GM03348 (cell line): ENCODE measurements at regions not wholly inside any gene's neighbourhood (a gene's known extent, or its start where the extent isn't known, plus 50 kb on each side); places are given as distances from the start of the nearest gene placed in this dataset.

Source experiments
- DNase-seq: peaks from one replicate; pipeline ENCODE4 v3.0.0; 2012; ENCODE audit warnings: low spot score

GRCh38 chr2:176679061-176679669 lies 409.9 kb downstream of the MTX2 start:
- no peak for DNase-seq

DNA sequence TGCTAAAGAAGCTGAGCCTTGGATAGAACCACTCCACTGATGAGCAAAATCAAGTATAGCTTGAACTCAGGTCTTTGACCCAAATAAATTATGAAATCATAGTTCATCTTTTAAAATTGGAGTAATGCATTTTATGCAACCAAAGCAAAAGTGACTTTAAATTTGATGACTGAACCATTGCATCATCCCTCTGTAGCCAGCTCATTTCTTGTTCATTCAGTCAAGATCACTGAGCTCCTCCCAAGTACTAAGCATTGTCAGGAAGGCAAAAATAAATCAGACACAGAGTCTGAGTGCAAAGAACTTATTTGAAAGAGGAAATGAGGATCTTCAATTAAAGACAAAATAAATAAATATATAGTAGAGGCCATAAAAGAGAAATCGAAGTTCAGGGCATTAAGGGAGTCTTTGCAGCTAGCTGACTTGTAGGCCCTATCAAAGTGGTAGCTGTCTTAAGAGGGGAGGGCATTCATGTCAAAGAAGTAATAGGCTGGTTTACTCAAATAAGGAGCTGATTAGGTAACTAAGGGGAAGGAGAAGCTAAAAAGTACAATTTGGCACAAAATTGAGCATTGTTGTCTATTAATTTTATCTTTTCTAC lies 411.8 kb downstream of the MTX2 start:
- DNase-seq = peak; percentile 22

GRCh38 chr2:176681584-176682115 lies 412.4 kb downstream of the MTX2 start:
- DNase-seq = no peak

DNA sequence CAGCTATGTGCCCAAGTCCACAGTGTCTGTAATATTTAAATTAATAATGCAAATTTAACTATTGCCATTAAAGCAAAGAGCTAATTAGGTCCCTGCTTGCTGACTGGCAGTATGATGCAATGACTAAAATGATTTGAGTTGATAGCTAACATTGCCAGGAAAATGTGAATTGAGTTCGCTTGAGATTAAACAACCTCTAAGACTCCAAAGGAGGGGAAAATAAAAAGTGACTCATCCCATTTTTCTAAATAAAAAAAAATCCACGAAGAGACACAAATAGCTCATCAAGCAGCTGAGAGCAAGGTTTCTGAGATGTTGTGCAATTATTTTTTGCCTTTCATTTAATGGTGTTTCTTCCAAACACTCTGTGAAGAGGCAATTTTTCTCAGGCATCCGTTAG lies 413.0 kb downstream of the MTX2 start:
- peak; percentile 52 for DNase-seq

GRCh38 chr2:176683618-176684111 lies 414.4 kb downstream of the MTX2 start:
- no peak for DNase-seq

GRCh38 chr2:176685908-176686307 lies 416.7 kb downstream of the MTX2 start:
- DNase-seq = no peak

GRCh38 chr2:176686328-176686727 lies 417.1 kb downstream of the MTX2 start:
- no peak for DNase-seq

DNA sequence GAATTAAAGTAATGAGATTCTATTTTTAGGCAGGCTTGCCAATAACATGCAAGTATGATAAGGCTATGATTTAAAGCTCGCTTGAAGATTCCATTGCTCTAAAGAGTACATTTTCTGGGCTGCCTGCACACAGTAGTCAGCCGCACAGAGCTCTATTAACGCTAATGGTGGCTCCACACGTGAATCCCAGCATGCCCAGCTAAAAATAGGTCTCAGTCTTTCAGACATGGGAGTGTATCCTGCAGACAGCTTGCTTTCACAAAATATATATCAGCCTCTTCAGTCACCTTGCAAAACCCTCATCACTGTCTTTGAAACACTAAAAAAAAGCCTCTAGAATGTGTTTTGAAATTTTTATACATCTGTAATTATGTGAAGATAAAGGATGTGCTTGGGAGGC lies 418.1 kb downstream of the MTX2 start:
- no peak for DNase-seq

- DNase-seq = no peak
These were observed 418.7 kb downstream of the MTX2 start for GRCh38 chr2:176687944-176688343.

- DNase-seq = no peak
These were observed 420.5 kb downstream of the MTX2 start for GRCh38 chr2:176689711-176690110.

GRCh38 chr2:176691471-176691870 lies 422.2 kb downstream of the MTX2 start:
- DNase-seq = no peak

DNA sequence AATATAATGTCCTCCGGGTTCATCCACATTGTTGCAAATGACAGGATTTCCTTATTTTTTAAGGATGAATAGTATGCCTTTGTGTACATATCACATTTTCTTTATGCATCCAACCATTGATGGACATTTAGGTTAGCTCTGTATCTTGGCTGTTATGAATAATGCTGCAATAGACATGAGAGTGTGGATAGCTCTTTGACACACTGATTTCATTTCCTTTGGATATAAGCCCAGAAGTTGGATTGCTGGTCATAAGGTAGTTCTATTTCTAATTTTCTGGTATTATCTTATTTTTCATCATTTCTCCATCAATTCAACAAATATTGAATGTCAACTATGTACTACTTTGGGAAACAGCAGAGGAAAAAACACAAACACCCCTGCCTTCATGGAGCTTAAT lies 423.3 kb downstream of the MTX2 start:
- no peak for DNase-seq

DNA sequence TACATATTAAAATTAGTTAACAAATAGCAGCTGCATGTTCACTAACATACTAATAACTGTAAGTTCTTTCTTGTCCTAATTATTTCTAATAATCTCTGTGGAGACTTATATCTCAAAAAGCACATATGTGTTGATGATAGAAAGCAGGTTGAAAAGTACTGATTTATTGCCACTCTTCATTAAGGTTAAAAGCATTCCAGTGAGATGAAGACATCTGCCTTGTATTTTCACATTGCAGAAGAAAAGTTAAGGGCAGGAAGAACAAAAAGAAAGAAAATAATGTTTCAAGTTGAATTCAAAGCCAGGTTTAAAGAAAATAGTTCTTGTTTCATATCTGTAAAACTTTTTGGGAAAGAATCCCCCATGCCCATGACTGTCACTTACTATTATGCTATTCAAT lies 429.9 kb downstream of the MTX2 start:
- DNase-seq = no peak

- DNase-seq = no peak
These were observed 430.4 kb downstream of the MTX2 start for GRCh38 chr2:176699644-176700043.

- no peak for DNase-seq
These were observed 432.9 kb downstream of the MTX2 start for GRCh38 chr2:176702131-176702530.

DNA sequence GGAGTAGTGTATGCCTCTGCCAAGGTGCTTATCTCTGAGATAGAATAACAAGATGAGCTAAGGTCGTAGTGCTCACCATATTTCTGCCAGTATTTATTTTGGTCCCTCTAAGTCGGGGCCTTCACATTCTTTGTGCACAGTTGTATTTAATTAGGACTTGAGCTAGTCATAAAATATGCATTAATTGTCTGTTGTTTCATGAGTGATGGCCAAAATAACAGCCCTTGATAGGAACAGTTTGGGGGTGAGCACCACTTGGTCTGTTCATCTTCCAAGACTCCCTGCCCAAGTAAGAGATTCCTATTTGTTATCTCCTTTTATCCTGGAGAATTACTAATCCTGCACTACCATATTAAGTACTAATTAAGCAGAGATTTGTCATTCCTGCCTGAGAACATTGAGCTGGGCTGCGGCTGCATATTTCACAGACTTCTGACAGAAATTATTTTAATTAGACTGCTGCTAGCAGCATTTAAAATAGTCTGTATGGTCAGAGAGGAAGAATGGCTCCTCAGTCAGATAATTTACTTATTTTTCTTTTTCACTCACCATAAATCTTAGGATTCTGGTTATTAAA lies 435.1 kb downstream of the MTX2 start:
- DNase-seq = no peak

DNA sequence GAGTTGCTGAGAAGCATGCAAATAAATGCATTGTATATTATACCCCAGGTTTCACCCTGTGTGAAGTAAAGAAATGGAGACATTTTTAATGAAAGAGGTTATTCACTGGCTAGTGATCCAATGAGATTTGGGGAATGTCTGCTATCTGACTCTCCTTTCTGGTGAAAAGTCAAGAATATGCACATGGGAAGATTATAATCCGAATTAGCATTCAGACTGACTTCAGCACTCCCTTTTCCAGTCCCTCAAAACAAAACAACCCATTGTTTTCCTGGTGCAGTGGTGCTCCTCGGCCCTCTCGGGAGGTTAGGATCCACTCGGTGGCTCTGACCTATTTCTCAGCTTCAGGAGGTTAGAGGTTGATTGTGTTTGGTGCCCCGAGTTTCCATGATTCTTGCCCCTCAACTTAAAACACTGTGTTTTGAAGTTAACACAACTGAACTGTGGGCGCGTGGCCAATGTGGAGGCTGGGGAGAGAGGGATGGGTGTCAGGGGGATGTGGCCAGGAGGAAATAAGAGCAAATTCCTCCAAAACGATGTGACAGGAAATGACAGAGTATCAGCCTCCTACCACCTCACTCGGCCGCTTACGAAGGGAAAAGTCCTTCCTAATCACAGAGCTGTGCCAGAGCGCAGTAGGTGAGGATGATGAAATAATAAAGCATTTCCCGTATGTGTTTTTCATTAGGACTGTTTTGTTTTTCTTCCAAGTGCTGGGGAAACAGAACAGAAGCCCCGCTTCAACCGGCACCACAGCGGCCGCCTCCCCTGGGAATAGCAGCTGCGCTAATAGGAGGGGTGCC lies 440.1 kb downstream of the MTX2 start:
- DNase-seq = peak; percentile 11

DNA sequence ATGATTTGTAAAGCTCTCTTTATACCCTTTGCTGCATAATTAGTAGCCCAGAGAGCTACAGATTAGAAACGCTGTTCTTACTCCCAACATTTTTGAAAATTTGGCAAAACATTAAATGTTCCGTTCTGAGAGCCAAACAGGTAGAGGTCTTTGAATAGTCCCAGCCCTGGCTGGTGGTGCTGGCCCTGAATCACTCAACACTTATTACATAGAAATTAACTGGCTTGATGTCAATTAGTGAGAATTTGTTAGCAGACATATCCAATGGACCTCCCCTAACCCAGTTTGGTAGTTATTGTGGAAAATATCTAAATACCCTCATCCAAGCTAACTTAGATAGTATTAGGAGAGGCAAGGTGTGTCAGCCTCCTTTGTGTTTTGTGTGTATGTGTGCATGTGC lies 440.7 kb downstream of the MTX2 start:
- no peak for DNase-seq

- DNase-seq = no peak
These were observed 441.5 kb downstream of the MTX2 start for GRCh38 chr2:176710657-176711186.

- DNase-seq = no peak
These were observed 456.8 kb downstream of the MTX2 start for GRCh38 chr2:176725873-176726645.

GRCh38 chr2:176727696-176728095 lies 458.5 kb downstream of the MTX2 start:
- DNase-seq = no peak
